GM21737 (cell line): ENCODE measurements at regions not wholly inside any gene's neighbourhood (a gene's known extent, or its start where the extent isn't known, plus 50 kb on each side); places are given as distances from the start of the nearest gene placed in this dataset.
A peak's percentile ranks its signal among the peaks of the same experiment; 100 is the strongest.

Experiments
- ATAC-seq: cut with Tn5 transposase; IDR thresholded peaks from one replicate; pipeline ENCODE4 v1.9.1; 2021; ENCODE audit warnings: mild to moderate bottlenecking, moderate library complexity; ENCODE audit not compliant: unreplicated experiment

GRCh38 chr12:103178366-103179080 is 221.0 kb downstream of the ASCL1 start:
- ATAC-seq: no peak

- peak; percentile 95 for ATAC-seq
Measured at GRCh38 chr12:103181366-103182152, 224.1 kb downstream of the ASCL1 start.

- ATAC-seq: no peak
Measured at GRCh38 chr12:103182299-103182698, 224.8 kb downstream of the ASCL1 start.

GRCh38 chr12:103196467-103196866 is 239.0 kb downstream of the ASCL1 start:
- ATAC-seq: no peak

- no peak for ATAC-seq
Measured at GRCh38 chr12:103197725-103198388, 240.4 kb downstream of the ASCL1 start.

- no peak for ATAC-seq
Measured at GRCh38 chr12:103198499-103198898, 241.0 kb downstream of the ASCL1 start.

GRCh38 chr12:103205906-103206305 is 248.4 kb downstream of the ASCL1 start:
- no peak for ATAC-seq

- no peak for ATAC-seq
Measured at GRCh38 chr12:103207936-103208335, 250.5 kb downstream of the ASCL1 start.

- ATAC-seq: no peak
Measured at GRCh38 chr12:103241184-103241583, 254.6 kb downstream of the C12orf42 start.

GRCh38 chr12:103244596-103244995 is 251.2 kb downstream of the C12orf42 start:
- ATAC-seq: no peak

GRCh38 chr12:103247531-103247930 is 248.2 kb downstream of the C12orf42 start:
- ATAC-seq: no peak

- ATAC-seq: no peak
Measured at GRCh38 chr12:103249607-103250006, 246.2 kb downstream of the C12orf42 start.

- no peak for ATAC-seq
Measured at GRCh38 chr12:103250487-103250886, 245.3 kb downstream of the C12orf42 start.
